Activated CD8-positive, alpha-beta memory T cell treated with anti-CD3 and anti-CD28 coated beads, Interleukin-2, amount 10 ng/mL, durations not matched to agents 7 days and 5 days (primary cell): ENCODE measurements at regions not wholly inside any gene's neighbourhood (a gene's known extent, or its start where the extent isn't known, plus 50 kb on each side); places are given as distances from the start of the nearest gene placed in this dataset.

Experiments
- ATAC-seq: fragments of 150-1000 bp; cut with Tn5 transposase; one replicate; pipeline ENCODE4 v1.10.0; 2021; ENCODE audit warnings: moderate library complexity
- CTCF ChIA-PET: fragments of 350-600 bp; sonication (Branson Sonifier 250); formaldehyde crosslinking; loops from one replicate; lab custom pipeline; 2021; ENCODE audit warnings: antibody characterized with exemption; lab: Charles Lee
- DNase-seq: peaks from one replicate; pipeline ENCODE4 v3.0.0-alpha.2; 2020
- H3K27ac Mint-ChIP-seq: one replicate; pipeline ENCODE4 v1.8.0; 2021; ENCODE audit warnings: mild to moderate bottlenecking, mixed read lengths
- H3K27me3 Mint-ChIP-seq: one replicate; pipeline ENCODE4 v1.8.0; 2021; ENCODE audit warnings: mixed read lengths
- H3K36me3 Mint-ChIP-seq: one replicate; pipeline ENCODE4 v1.8.0; 2021; ENCODE audit warnings: mild to moderate bottlenecking, mixed read lengths
- H3K4me1 Mint-ChIP-seq: one replicate; pipeline ENCODE4 v1.8.0; 2021; ENCODE audit warnings: mixed read lengths
- H3K4me3 Mint-ChIP-seq: one replicate; pipeline ENCODE4 v1.8.0; 2021; ENCODE audit warnings: mild to moderate bottlenecking, moderate library complexity, mixed read lengths
- H3K9me3 Mint-ChIP-seq: one replicate; pipeline ENCODE4 v1.8.0; 2022; ENCODE audit warnings: low read depth, mixed read lengths

DNA sequence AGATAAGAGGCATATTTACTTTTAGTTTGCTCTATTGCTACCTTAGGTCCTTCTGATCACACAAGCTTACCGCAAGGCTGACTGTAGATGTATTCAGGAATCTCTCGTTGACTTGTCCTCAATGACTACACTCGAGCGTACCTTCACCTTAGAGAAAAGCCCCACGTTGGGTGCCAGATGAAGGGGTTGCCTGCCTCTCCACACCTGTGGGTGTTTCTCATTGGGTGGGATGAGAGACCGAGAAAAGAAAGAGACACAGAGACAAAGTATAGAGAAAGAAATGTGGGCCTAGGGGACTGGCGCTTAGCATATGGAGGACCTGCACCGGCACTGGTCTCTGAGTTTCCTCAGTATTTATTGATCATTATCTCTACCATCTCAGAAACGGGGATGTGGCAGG is 51.8 kb downstream of the ASCL4 start:
- no peak overlapping the region for H3K4me3 Mint-ChIP-seq
- DNase-seq = no peak
- no peaks in the 10 kb centered on the region for H3K4me1 Mint-ChIP-seq
- H3K9me3 Mint-ChIP-seq = peaks cover 9% of the 10 kb centered on the region
- no peak for ATAC-seq
- H3K27ac Mint-ChIP-seq = no peak overlapping the region
- peaks cover 9% of the 10 kb centered on the region for H3K27me3 Mint-ChIP-seq
- CTCF ChIA-PET = no interaction called here
- H3K36me3 Mint-ChIP-seq = no peaks in the 10 kb centered on the region

DNA sequence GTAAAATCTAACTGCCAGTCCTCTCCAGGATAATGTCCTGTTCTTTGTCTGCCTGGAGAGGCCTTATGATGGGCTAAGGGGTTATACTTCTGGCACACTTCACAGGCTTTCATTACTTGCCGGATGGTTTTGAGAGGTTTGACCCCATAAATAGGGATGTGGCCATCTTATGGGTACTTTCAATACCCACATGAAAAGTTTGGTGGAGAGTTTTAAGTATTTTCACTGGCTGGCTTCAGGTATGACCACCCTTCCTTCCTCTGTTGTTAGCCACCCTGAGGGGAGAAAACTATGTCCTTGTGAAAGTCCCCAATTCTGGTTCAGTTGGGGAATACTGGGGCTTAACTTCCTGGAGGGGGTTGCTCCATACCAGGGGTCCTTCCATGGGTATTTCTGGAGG is 54.8 kb downstream of the ASCL4 start:
- H3K27me3 Mint-ChIP-seq = peaks cover 28% of the 10 kb centered on the region
- H3K36me3 Mint-ChIP-seq = no peaks in the 10 kb centered on the region
- ATAC-seq (no peak), DNase-seq (no peak)
- H3K4me3 Mint-ChIP-seq = no peak overlapping the region
- no peak overlapping the region for H3K27ac Mint-ChIP-seq
- CTCF ChIA-PET = no interaction called here
- peaks cover 9% of the 10 kb centered on the region for H3K9me3 Mint-ChIP-seq
- no peaks in the 10 kb centered on the region for H3K4me1 Mint-ChIP-seq

DNA sequence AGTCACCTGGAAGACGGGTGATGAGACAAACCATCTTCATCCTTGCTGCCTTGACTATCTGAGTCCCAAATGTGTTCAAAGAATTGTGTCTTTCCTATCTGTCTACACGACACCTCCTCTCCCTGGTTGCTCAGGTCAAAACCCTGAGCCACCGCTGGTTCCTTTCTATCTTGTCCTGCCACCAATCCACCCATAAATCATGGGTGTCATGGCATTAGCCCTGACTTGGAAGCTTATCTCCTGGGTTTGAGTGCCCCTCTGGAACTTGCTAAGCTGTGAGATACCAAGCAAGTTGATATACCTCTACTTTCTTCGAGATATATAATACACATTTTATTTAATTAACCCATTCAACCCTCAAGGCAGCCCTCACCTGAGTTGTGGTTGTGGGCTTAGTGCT is 57.9 kb downstream of the ASCL4 start:
- no peaks in the 10 kb centered on the region for H3K36me3 Mint-ChIP-seq
- H3K9me3 Mint-ChIP-seq = peaks cover 3% of the 10 kb centered on the region
- CTCF ChIA-PET = no interaction called here
- DNase-seq (no peak), ATAC-seq (no peak)
- H3K4me3 Mint-ChIP-seq = no peak overlapping the region
- H3K4me1 Mint-ChIP-seq = no peaks in the 10 kb centered on the region
- H3K27ac Mint-ChIP-seq = no peak overlapping the region
- peaks cover 49% of the 10 kb centered on the region for H3K27me3 Mint-ChIP-seq

DNA sequence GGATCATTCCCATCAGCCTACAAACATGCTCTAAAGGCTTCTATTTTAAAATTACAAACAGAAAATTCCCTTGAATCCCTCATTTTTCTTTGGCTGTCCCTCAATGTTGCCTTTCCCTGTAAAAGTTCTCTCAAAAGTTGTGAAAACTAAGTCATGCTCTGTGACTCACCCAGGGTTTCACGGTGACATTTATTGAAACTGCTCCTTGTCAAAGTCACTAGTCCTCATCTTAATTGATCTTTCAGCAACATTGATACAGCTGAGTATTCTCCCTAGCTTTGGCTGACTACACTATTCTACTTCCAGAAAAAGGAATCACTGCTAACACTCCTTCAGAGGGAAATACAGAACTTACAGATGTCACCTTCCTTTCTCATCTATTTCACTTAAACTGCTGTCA is 65.7 kb downstream of the ASCL4 start:
- Mint-ChIP-seq H3K27ac (no peak overlapping the region), H3K27me3 (peaks cover 62% of the 10 kb centered on the region), H3K4me3 (no peak overlapping the region), H3K4me1 (peaks cover 8% of the 10 kb centered on the region), H3K36me3 (no peaks in the 10 kb centered on the region), H3K9me3 (no peaks in the 10 kb centered on the region)
- ATAC-seq (no peak), DNase-seq (no peak)
- CTCF ChIA-PET = no interaction called here

- CTCF ChIA-PET = no interaction called here
- H3K36me3 Mint-ChIP-seq = no peaks in the 10 kb centered on the region
- ATAC-seq (no peak), DNase-seq (no peak)
- H3K4me3 Mint-ChIP-seq = no peak overlapping the region
- no peaks in the 10 kb centered on the region for H3K9me3 Mint-ChIP-seq
- H3K27ac Mint-ChIP-seq = no peak overlapping the region
- peaks cover 8% of the 10 kb centered on the region for H3K4me1 Mint-ChIP-seq
- peaks cover 76% of the 10 kb centered on the region for H3K27me3 Mint-ChIP-seq
Measured at GRCh38 chr12:107843351-107844311, 69.1 kb downstream of the ASCL4 start.

DNA sequence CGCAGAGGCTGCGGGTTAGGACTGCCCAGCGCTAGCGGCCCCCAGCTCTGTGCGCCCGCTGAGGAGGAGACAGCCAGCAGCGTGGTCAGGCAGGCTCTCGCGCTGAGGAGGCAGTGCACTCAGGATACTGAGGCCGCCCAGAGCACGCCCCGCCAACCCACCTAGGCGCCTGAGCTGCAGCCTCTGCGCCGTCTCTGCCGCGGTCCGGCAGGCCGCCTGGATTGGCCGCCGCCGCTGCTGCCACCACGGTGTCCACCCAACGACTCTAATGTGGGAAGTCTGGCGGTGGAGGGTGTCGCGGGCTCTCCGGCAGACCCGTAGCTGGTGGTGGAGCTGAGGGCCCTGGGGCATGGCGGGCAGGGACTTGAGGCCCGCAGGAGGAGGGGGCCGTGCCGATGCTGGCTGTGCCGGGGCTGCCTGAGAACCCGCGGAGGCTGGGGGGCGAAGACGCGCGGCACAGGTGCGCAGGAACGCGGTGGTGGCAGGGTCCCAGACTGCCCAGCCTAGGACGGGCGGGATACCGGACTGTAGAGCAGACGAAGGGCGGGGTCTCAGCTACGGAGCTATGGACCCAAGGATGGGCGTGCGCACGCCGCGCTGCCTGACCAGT is 69.9 kb downstream of the ASCL4 start:
- DNase-seq (no peak), ATAC-seq (no peak)
- H3K4me3 Mint-ChIP-seq = no peak overlapping the region
- CTCF ChIA-PET = no interaction called here
- H3K36me3 Mint-ChIP-seq = no peaks in the 10 kb centered on the region
- no peak overlapping the region for H3K27ac Mint-ChIP-seq
- H3K27me3 Mint-ChIP-seq = peaks cover 79% of the 10 kb centered on the region
- no peaks in the 10 kb centered on the region for H3K9me3 Mint-ChIP-seq
- H3K4me1 Mint-ChIP-seq = peaks cover 8% of the 10 kb centered on the region

DNA sequence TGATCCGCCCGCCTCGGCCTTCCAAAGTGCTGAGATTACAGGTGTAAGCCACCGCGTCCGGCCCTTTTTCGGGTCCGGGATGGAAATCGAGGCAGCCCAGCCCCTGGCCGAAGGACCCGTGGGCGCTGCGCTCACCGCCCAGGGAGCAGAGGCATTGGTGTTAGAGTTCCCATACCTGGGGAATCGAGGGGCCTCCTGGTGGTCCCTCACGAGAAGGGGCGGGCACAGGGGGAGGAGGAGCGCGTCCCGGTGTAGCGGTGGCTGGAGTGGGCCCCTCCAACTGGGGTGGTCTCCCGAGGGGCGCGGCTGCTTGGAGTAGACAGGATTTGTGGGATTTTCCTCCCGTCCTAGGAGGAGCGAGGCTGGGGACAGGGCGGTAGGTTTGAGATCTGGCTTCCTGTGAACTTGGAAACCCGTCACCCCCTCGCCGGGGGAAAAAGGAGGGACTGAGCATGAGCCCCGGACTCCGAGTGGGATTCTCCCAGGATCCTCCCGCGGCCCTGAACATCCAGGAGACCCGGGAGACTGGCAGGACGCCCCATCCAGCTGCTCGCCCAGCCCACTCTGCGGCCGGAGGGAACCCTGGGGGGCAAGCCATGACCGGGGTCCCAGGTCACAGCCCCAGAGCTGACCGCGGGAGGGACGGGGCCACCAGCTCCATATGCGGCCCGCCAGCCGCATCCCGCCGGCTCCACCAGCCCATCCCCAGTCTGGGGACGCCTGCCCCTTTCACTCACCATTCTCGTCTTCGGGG is 70.9 kb downstream of the ASCL4 start:
- H3K9me3 Mint-ChIP-seq = no peaks in the 10 kb centered on the region
- H3K4me1 Mint-ChIP-seq = peaks cover 5% of the 10 kb centered on the region
- CTCF ChIA-PET = no interaction called here
- H3K36me3 Mint-ChIP-seq = no peaks in the 10 kb centered on the region
- no peak for DNase-seq
- peaks cover 77% of the 10 kb centered on the region for H3K27me3 Mint-ChIP-seq
- no peak for ATAC-seq
- H3K4me3 Mint-ChIP-seq = no peak overlapping the region
- H3K27ac Mint-ChIP-seq = no peak overlapping the region

DNA sequence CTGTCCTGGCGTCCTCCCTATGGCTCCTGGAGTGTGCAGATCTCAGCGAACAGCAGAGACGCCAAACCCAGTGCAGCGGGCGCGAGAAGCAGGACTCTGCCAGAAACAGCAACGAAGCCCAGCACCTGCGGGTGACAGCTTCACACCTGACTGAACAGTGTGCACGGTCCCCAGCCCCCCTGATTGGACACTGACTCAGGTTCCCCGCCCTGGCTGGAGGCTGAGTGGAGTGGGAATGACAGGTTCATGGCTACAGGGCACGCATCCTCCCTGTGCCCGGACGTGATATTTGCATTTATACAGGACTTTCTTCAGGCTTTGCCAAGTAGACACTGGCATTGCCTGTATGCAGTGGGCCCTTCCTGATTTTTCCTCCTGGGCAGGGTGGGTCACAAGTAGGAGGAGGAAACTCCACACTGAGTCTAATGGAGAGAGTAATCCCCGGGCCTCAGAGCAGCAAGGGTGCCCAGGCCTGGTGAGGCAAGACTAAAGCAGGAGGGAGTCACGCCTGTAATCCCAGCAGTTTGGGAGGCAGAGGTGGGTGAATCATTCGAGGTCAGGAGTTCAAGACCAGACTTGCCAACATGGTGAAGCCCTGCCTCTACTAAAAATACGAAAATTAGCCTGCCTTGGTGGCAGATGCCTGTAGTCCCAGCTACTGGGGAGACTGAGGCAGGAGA is 71.6 kb downstream of the ASCL4 start:
- Mint-ChIP-seq H3K4me1 (peaks cover 3% of the 10 kb centered on the region), H3K27me3 (peaks cover 76% of the 10 kb centered on the region), H3K27ac (no peak overlapping the region), H3K36me3 (no peaks in the 10 kb centered on the region), H3K4me3 (no peak overlapping the region), H3K9me3 (no peaks in the 10 kb centered on the region)
- ATAC-seq (no peak), DNase-seq (no peak)
- CTCF ChIA-PET = no interaction called here

GRCh38 chr12:107847430-107847829 is 72.9 kb downstream of the ASCL4 start:
- DNase-seq (no peak), ATAC-seq (no peak)
- H3K9me3 Mint-ChIP-seq = no peaks in the 10 kb centered on the region
- H3K4me1 Mint-ChIP-seq = peaks cover 3% of the 10 kb centered on the region
- H3K27ac Mint-ChIP-seq = no peak overlapping the region
- H3K36me3 Mint-ChIP-seq = no peaks in the 10 kb centered on the region
- no peak overlapping the region for H3K4me3 Mint-ChIP-seq
- peaks cover 75% of the 10 kb centered on the region for H3K27me3 Mint-ChIP-seq
- CTCF ChIA-PET = no interaction called here

- ATAC-seq (no peak), DNase-seq (no peak)
- no peaks in the 10 kb centered on the region for H3K36me3 Mint-ChIP-seq
- H3K4me3 Mint-ChIP-seq = no peak overlapping the region
- H3K27ac Mint-ChIP-seq = no peak overlapping the region
- CTCF ChIA-PET = no interaction called here
- no peaks in the 10 kb centered on the region for H3K9me3 Mint-ChIP-seq
- peaks cover 3% of the 10 kb centered on the region for H3K4me1 Mint-ChIP-seq
- H3K27me3 Mint-ChIP-seq = peaks cover 71% of the 10 kb centered on the region
Measured at GRCh38 chr12:107847830-107848229, 73.3 kb downstream of the ASCL4 start.

DNA sequence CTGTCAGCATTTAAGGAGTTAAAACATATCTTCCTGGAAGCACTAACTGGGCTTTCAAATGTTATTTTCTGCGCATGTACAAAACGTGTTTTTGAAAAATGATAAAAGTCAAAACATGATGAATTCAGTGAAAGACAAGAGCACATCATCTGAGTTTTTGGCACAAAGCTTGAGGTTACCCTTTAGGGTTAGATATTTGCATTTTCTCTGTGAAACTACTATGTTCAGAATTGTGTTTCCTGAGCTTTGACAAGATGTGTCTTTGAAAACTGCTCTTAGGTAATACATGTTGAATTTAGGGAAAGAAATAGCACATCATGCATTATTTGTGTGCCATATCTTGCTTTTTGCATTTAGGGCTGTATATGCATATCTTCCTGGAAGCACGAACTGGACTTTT is 79.0 kb downstream of the ASCL4 start:
- H3K27ac Mint-ChIP-seq = no peak overlapping the region

GRCh38 chr12:107855471-107855870 is 81.0 kb downstream of the ASCL4 start:
- Mint-ChIP-seq H3K4me3 (no peak overlapping the region), H3K27ac (no peak overlapping the region), H3K36me3 (no peaks in the 10 kb centered on the region), H3K9me3 (no peaks in the 10 kb centered on the region), H3K4me1 (no peaks in the 10 kb centered on the region), H3K27me3 (peaks cover 63% of the 10 kb centered on the region)
- DNase-seq = no peak
- CTCF ChIA-PET = no interaction called here
- ATAC-seq = no peak

More for the DNA sequence above, 79.0 kb downstream of the ASCL4 start:
- ATAC-seq (no peak), DNase-seq (no peak)
- no peaks in the 10 kb centered on the region for H3K36me3 Mint-ChIP-seq
- CTCF ChIA-PET = interaction anchor here (2.2 kb wide), 1 partner anchor 31 kb away, joined by 5 read pairs; no protein-coding TSS in a partner anchor
- H3K9me3 Mint-ChIP-seq = no peaks in the 10 kb centered on the region
- H3K27me3 Mint-ChIP-seq = peaks cover 68% of the 10 kb centered on the region
- H3K4me3 Mint-ChIP-seq = no peak overlapping the region
- no peaks in the 10 kb centered on the region for H3K4me1 Mint-ChIP-seq

- Mint-ChIP-seq H3K4me3 (no peak overlapping the region), H3K36me3 (no peaks in the 10 kb centered on the region), H3K27me3 (peaks cover 66% of the 10 kb centered on the region), H3K9me3 (no peaks in the 10 kb centered on the region), H3K4me1 (no peaks in the 10 kb centered on the region), H3K27ac (no peak overlapping the region)
- DNase-seq (no peak), ATAC-seq (no peak)
- CTCF ChIA-PET = no interaction called here
Measured at GRCh38 chr12:107856096-107856495, 81.6 kb downstream of the ASCL4 start.
